ENCODE measurements at regions not wholly inside any gene's neighbourhood (a gene's known extent, or its start where the extent isn't known, plus 50 kb on each side); places are given as distances from the start of the nearest gene placed in this dataset.

DNA sequence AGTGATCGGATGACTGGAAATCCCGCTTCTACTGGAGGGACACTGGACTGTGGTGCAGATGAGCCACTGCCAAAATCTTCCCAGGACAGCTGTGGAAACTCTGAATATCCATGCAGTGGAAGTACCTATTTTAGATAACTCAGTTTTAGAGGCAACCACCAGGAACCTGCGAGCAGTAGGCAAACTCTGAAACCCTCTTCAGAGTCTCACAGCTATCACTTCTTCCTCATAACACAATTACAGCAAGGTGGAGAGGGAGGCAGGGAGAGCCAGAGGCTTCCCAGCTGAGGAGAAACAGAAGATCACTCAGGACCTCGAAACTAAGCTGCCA is 322.8 kb upstream of the NT5E start:
- H3K4me3 ChIP-seq, result no peak overlapping the region

DNA sequence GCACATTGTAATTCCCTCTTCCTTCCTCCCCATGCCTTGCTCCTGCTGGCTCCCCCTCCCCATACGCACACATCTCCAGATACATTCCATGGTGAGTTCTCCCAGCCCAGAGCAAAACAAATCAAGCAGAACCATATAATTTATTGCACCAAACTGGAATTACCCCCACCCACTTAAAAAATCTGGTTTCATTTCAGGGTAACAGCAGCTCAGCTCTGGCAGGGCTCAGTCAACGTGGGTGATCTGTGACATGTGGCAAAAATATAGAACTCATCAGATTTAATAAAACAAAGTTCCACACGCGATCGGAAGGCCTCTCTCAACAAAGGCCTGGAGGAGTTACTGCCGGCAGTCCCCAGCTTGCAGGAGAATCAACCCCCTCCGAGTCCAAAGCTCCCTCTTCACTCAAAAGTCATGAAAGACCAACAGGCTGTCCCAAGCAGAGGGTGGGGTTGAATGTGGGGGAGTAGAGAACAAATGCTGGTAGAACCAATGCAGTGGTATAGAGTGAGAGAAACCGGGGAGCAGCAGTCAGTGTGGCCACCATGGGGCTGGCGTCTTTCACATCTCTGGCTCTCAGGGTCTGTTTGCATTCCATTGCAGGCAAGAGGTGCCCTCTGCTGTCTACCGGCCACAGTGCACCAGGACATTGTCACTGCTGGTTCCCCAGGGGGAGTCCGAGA is 323.3 kb upstream of the NT5E start:
- H3K36me3 ChIP-seq, result no peaks in the 10 kb centered on the region
- DNase-seq (ENCODE audit: low spot score in 2 of 2), result peak; percentile 34 to 41
- H3K4me3 ChIP-seq, result no peak overlapping the region
- WGBS, 2 donors, result 24 to 39% methylated on average over 11 of the region's 11 CpGs
- no peak overlapping the region for H3K27ac ChIP-seq
- no peaks in the 10 kb centered on the region for H3K27me3 ChIP-seq
- H3K9me3 ChIP-seq, result no peaks in the 10 kb centered on the region
- TF ChIP-seq POLR2A (IDR thresholded peaks at IDR 0.05), result no peak
- TF ChIP-seq, protein P1, sequence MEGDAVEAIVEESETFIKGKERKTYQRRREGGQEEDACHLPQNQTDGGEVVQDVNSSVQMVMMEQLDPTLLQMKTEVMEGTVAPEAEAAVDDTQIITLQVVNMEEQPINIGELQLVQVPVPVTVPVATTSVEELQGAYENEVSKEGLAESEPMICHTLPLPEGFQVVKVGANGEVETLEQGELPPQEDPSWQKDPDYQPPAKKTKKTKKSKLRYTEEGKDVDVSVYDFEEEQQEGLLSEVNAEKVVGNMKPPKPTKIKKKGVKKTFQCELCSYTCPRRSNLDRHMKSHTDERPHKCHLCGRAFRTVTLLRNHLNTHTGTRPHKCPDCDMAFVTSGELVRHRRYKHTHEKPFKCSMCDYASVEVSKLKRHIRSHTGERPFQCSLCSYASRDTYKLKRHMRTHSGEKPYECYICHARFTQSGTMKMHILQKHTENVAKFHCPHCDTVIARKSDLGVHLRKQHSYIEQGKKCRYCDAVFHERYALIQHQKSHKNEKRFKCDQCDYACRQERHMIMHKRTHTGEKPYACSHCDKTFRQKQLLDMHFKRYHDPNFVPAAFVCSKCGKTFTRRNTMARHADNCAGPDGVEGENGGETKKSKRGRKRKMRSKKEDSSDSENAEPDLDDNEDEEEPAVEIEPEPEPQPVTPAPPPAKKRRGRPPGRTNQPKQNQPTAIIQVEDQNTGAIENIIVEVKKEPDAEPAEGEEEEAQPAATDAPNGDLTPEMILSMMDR (IDR thresholded peaks at IDR 0.05), result peak; percentile 19 to 58 (median 42)
- H3K4me1 ChIP-seq, result peaks cover 0 to 6% (median 0%) of the 10 kb centered on the region in 4 donors

More for the DNA sequence above, 322.8 kb upstream of the NT5E start:
- H3K9me3 ChIP-seq, result no peaks in the 10 kb centered on the region
- H3K4me1 ChIP-seq, result peaks cover 0 to 6% (median 0%) of the 10 kb centered on the region in 4 donors
- no peaks in the 10 kb centered on the region for H3K36me3 ChIP-seq
- DNase-seq (ENCODE audit: low spot score in 2 of 2), result no peak
- 55 to 72% methylated on average over 4 of the region's 4 CpGs for WGBS, 2 donors
- no peaks in the 10 kb centered on the region for H3K27me3 ChIP-seq
- TF ChIP-seq POLR2A (IDR thresholded peaks at IDR 0.05) (no peak), EP300 (IDR thresholded peaks at IDR 0.05) (no peak)
- TF ChIP-seq, protein P1 (IDR thresholded peaks at IDR 0.05), result no peak
- no peak overlapping the region for H3K27ac ChIP-seq

DNA sequence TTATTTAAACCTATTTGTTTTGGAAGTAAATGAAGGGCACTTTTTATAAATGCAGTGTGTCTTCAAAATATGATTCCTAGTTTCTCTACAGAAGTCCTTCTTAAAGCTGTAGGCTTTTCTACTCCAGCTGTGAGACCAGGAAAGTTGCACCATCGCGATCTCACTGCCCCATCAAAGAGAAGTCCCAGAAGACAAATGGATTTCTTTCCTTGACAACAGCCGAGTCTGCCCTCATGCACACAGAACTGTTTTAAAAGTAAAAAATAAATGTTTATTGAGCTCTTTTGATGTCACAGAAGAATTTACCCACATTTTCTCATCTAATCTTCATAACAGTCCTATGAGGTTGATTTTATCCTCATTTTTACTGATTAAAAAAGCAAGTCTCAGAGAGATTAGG is 324.4 kb upstream of the NT5E start:
- Histone ChIP-seq H3K4me3 (no peak overlapping the region), H3K36me3 (no peaks in the 10 kb centered on the region), H3K27me3 (no peaks in the 10 kb centered on the region), H3K27ac (no peak overlapping the region), H3K4me1 (peaks cover 0 to 6% (median 0%) of the 10 kb centered on the region in 4 donors), H3K9me3 (no peaks in the 10 kb centered on the region)
- DNase-seq (ENCODE audit: low spot score in 2 of 2), result no peak
- 51 to 61% methylated on average over 3 of the region's 3 CpGs for WGBS, 2 donors
- TF ChIP-seq EP300 (IDR thresholded peaks at IDR 0.05) (no peak), POLR2A (IDR thresholded peaks at IDR 0.05) (no peak)
- TF ChIP-seq, protein P1 (IDR thresholded peaks at IDR 0.05), result no peak

DNA sequence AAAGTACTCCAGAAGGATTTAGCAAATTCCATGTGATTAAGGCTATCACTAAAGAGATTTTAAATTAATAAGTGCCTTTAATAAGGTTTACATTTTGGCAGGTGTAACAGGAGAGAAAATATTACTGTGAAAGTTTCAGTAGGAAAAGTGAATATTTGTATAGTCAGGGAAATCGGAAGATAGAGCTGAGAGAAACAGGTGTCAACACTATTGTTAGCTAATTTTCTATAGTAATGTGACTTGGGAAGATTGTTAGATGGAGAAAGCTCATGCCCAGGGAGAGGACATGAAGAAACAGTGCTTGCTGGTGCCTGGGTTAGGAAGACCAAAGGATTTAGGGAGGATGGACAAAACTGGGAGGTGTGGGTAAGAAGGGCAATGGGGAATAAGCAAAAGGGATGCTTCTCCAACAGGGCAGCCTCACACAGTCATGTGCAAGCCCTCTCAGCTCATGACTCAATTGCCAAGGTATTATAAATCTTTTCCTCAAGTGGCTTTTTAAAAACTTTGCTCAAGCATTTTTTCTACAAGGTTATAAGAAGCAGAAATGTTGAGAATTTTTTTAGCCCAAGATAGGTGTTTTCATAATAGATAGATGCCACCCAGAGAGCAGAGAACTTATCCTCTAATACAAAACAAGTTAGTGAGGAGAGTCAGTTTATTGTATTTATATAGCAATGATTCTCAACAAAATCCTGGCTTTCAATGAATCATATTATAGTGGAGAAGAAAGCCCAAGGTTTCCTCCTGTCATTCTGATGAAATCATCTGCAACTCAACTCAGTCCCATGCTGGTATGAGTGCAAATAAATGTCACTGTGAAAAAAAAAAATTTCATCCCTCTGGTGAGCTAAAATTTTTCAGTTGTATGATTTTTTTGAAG is 325.2 kb upstream of the NT5E start:
- peaks cover 0 to 6% (median 0%) of the 10 kb centered on the region in 4 donors for H3K4me1 ChIP-seq
- 85 to 86% methylated on average over 1 of the region's 1 CpG for WGBS, 2 donors
- DNase-seq (ENCODE audit: low spot score in 2 of 2), result no peak
- no peaks in the 10 kb centered on the region for H3K36me3 ChIP-seq
- no peak overlapping the region for H3K27ac ChIP-seq
- no peak for TF ChIP-seq EP300 (IDR thresholded peaks at IDR 0.05)
- TF ChIP-seq, protein P1 (IDR thresholded peaks at IDR 0.05), result no peak
- TF ChIP-seq POLR2A (IDR thresholded peaks at IDR 0.05), result no peak
- no peaks in the 10 kb centered on the region for H3K9me3 ChIP-seq
- H3K27me3 ChIP-seq, result no peaks in the 10 kb centered on the region
- no peak overlapping the region for H3K4me3 ChIP-seq

DNA sequence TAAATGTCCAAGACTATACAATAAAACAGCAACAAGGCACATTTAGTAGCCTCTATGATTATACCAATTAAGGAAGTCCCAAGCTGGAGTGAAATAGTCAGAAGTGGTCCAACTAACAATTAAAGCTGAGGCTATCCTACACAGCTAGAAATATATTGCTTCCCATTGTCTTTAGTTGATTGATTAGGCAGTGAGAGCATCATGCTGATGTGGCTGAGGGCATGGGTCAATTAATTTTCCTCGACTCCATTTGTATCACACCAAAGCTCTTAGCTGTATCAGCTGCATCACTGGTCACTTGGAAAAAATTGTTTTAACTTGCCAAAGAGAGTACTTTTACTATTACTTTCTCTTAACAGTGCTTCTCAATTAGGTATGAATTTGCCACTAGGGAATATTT is 328.7 kb upstream of the NT5E start:
- Histone ChIP-seq H3K27me3 (no peaks in the 10 kb centered on the region), H3K4me3 (no peak overlapping the region), H3K4me1 (no peaks in the 10 kb centered on the region), H3K36me3 (no peaks in the 10 kb centered on the region), H3K27ac (no peak overlapping the region), H3K9me3 (no peaks in the 10 kb centered on the region)
- WGBS, 2 donors, result 47 to 75% methylated on average over 1 of the region's 1 CpG
- DNase-seq (ENCODE audit: low spot score in 2 of 2), result no peak
- TF ChIP-seq, protein P1 (IDR thresholded peaks at IDR 0.05), result no peak
- no peak for TF ChIP-seq EP300 (IDR thresholded peaks at IDR 0.05)
- no peak for TF ChIP-seq POLR2A (IDR thresholded peaks at IDR 0.05)
